ENCODE measurements at regions not wholly inside any gene's neighbourhood (a gene's known extent, or its start where the extent isn't known, plus 50 kb on each side); places are given as distances from the start of the nearest gene placed in this dataset.

- no peak for TF ChIP-seq CTCF (IDR thresholded peaks at IDR 0.05; ENCODE audit: unreplicated experiment in 3 of 3)
- H3K9me3 Mint-ChIP-seq: peaks cover 5% of the 10 kb centered on the region
- no peaks in the 10 kb centered on the region for H3K4me1 Mint-ChIP-seq
- no peaks in the 10 kb centered on the region for H3K27me3 Mint-ChIP-seq (ENCODE audit: low read depth)
- H3K4me3 Mint-ChIP-seq: no peak overlapping the region
- no peaks in the 10 kb centered on the region for H3K36me3 Mint-ChIP-seq (ENCODE audit: low read depth)
- H3K27ac Mint-ChIP-seq: no peak overlapping the region
These were observed 478.5 kb downstream of the KIF20B start for GRCh38 chr10:90179696-90180407.

- no peaks in the 10 kb centered on the region for H3K36me3 Mint-ChIP-seq (ENCODE audit: low read depth)
- TF ChIP-seq CTCF (IDR thresholded peaks at IDR 0.05; ENCODE audit: unreplicated experiment in 3 of 3): no peak
- no peaks in the 10 kb centered on the region for H3K27me3 Mint-ChIP-seq (ENCODE audit: low read depth)
- H3K4me3 Mint-ChIP-seq: no peak overlapping the region
- H3K4me1 Mint-ChIP-seq: no peaks in the 10 kb centered on the region
- H3K27ac Mint-ChIP-seq: no peak overlapping the region
- peaks cover 5% of the 10 kb centered on the region for H3K9me3 Mint-ChIP-seq
These were observed 479.7 kb downstream of the KIF20B start for GRCh38 chr10:90180886-90181691.

- H3K27me3 Mint-ChIP-seq (ENCODE audit: low read depth): no peaks in the 10 kb centered on the region
These were observed 491.4 kb downstream of the KIF20B start for GRCh38 chr10:90192825-90193224.

GRCh38 chr10:90193240-90193985, 492.0 kb downstream of the KIF20B start:
- Mint-ChIP-seq H3K27ac (no peak overlapping the region), H3K9me3 (no peaks in the 10 kb centered on the region), H3K4me1 (no peaks in the 10 kb centered on the region), H3K4me3 (no peak overlapping the region), H3K27me3 (ENCODE audit: low read depth) (no peaks in the 10 kb centered on the region), H3K36me3 (ENCODE audit: low read depth) (no peaks in the 10 kb centered on the region)
- TF ChIP-seq CTCF (IDR thresholded peaks at IDR 0.05; ENCODE audit: unreplicated experiment in 3 of 3): no peak

More at GRCh38 chr10:90192825-90193224, 491.4 kb downstream of the KIF20B start:
- Mint-ChIP-seq H3K4me1 (no peaks in the 10 kb centered on the region), H3K9me3 (no peaks in the 10 kb centered on the region), H3K4me3 (no peak overlapping the region), H3K36me3 (ENCODE audit: low read depth) (no peaks in the 10 kb centered on the region), H3K27ac (no peak overlapping the region)
- no peak for TF ChIP-seq CTCF (IDR thresholded peaks at IDR 0.05; ENCODE audit: unreplicated experiment in 3 of 3)

GRCh38 chr10:90195288-90195840, 494.0 kb downstream of the KIF20B start:
- TF ChIP-seq CTCF (IDR thresholded peaks at IDR 0.05; ENCODE audit: unreplicated experiment in 3 of 3): no peak
- no peaks in the 10 kb centered on the region for H3K27me3 Mint-ChIP-seq (ENCODE audit: low read depth)
- no peaks in the 10 kb centered on the region for H3K9me3 Mint-ChIP-seq
- no peaks in the 10 kb centered on the region for H3K4me1 Mint-ChIP-seq
- H3K4me3 Mint-ChIP-seq: no peak overlapping the region
- H3K27ac Mint-ChIP-seq: no peak overlapping the region
- H3K36me3 Mint-ChIP-seq (ENCODE audit: low read depth): no peaks in the 10 kb centered on the region
